K562 (cell line): ENCODE measurements at regions not wholly inside any gene's neighbourhood (a gene's known extent, or its start where the extent isn't known, plus 50 kb on each side); places are given as distances from the start of the nearest gene placed in this dataset.

Experiments used
- CHAMP1 ChIP-seq: fragments of 450-650 bp; IDR thresholded peaks from 2 replicates; pipeline ENCODE4 v1.6.1; 2016; ENCODE audit warnings: mild to moderate bottlenecking
- CTCF ChIP-seq, 3 experiments: IDR thresholded peaks in 2 of 3; conservative IDR thresholded peaks in 1 of 3; 2 replicates each; pipeline ENCODE4 v1.5.1; 2011 to 2012; ENCODE audit warnings: low read length in 3 of 3, mild to moderate bottlenecking in 3 of 3, control low read depth in 2 of 3, improper control_type of control experiment in 1 of 3, inconsistent platforms in 1 of 3, low read depth in 1 of 3, mixed read lengths in 1 of 3, moderate library complexity in 1 of 3; ENCODE audit not compliant: insufficient read depth in 2 of 3
- NRF1 ChIP-seq, 2 experiments: fragments of 450-650 bp; IDR thresholded peaks in 1 of 2; conservative IDR thresholded peaks in 1 of 2; 2 replicates each; pipeline ENCODE4 v1.6.1; 2014; ENCODE audit warnings: mild to moderate bottlenecking in 2 of 2
- PKNOX1 ChIP-seq: fragments of 450-650 bp; IDR thresholded peaks from 2 replicates; pipeline ENCODE4 v1.6.1; 2016
- SRSF7 ChIP-seq: fragments of 200-400 bp; formaldehyde crosslinking; optimal IDR thresholded peaks from 2 replicates; pipeline ENCODE3; 2017; ENCODE audit warnings: mild to moderate bottlenecking, low read depth, low read length
- TCF7L2 ChIP-seq: fragments of 150-350 bp; IDR thresholded peaks from 2 replicates; pipeline ENCODE4 v1.6.1; 2016; ENCODE audit warnings: low read depth, mild to moderate bottlenecking, low read length, moderate library complexity
- ZBTB2 ChIP-seq: fragments of 450-650 bp; IDR thresholded peaks from 2 replicates; pipeline ENCODE4 v1.6.1; 2016; ENCODE audit warnings: antibody characterized with exemption
- ZNF143 ChIP-seq: sonication (generic); formaldehyde crosslinking; IDR thresholded peaks from 2 replicates; pipeline ENCODE4 v1.9.0; 2022; ENCODE audit warnings: mild to moderate bottlenecking, missing genetic modification reagents
- ZNF280A ChIP-seq: fragments of 450-650 bp; IDR thresholded peaks from 2 replicates; pipeline ENCODE4 v1.6.1; 2018; ENCODE audit warnings: mild to moderate bottlenecking, low read depth; ENCODE audit not compliant: partially characterized antibody
- ZNF324 ChIP-seq: fragments of 250-450 bp; sonication (Bioruptor Pico); IDR thresholded peaks from 2 replicates; pipeline ENCODE4 v1.4.0; 2020; ENCODE audit warnings: mild to moderate bottlenecking
- ZNF639 ChIP-seq, 2 experiments: fragments of 200-800 bp in 1 of 2; sonication (Bioruptor generic) in 1 of 2; sonication (generic) in 1 of 2; formaldehyde crosslinking in 1 of 2; IDR thresholded peaks in 1 of 2; conservative IDR thresholded peaks in 1 of 2; 2 replicates each; pipeline versions ENCODE4 v1.5.0 to v1.6.1; 2016 to 2020; ENCODE audit warnings: missing compliant biosample characterization in 1 of 2, missing genetic modification characterization in 1 of 2, missing genetic modification reagents in 1 of 2

GRCh38 chr5:152146566-152146965, 221.9 kb upstream of the GLRA1 start (continued):
- TF ChIP-seq ZBTB2 (no peak), SRSF7 (no peak), TCF7L2 (no peak), ZNF280A (no peak), ZNF143 (CRISPR knock-in tag) (no peak), NRF1 (conservative IDR thresholded peaks at IDR 0.05 in 1 of 2, IDR thresholded peaks at IDR 0.05 in 1 of 2) (no peak), ZNF324 (CRISPR knock-in tag) (no peak), CHAMP1 (no peak), ZNF639 (CRISPR knock-in tag; conservative IDR thresholded peaks at IDR 0.05 in 1 of 2, IDR thresholded peaks at IDR 0.05 in 1 of 2) (no peak), PKNOX1 (no peak), CTCF (IDR thresholded peaks at IDR 0.05 in 2 of 3, conservative IDR thresholded peaks at IDR 0.05 in 1 of 3; ENCODE audit: insufficient read depth in 2 of 3, low read depth in 1 of 3, low read length in 3 of 3) (no peak)
